ENCODE measurements at regions not wholly inside any gene's neighbourhood (a gene's known extent, or its start where the extent isn't known, plus 50 kb on each side); places are given as distances from the start of the nearest gene placed in this dataset.

GRCh38 chr5:173477345-173478040, 139.0 kb downstream of the BOD1 start:
- Histone ChIP-seq H3K27ac (peak overlapping the region in 1 of 4 donors; percentile 34), H3K27me3 (no peaks in the 10 kb centered on the region), H3K4me1 (peaks cover 0 to 5% (median 0%) of the 10 kb centered on the region in 4 donors), H3K4me3 (no peak overlapping the region), H3K36me3 (no peaks in the 10 kb centered on the region), H3K9me3 (no peaks in the 10 kb centered on the region)
- DNase-seq = no peak
- TF ChIP-seq POLR2A (IDR thresholded peaks at IDR 0.05) (no peak), CTCF (IDR thresholded peaks at IDR 0.05) (no peak)

- H3K27me3 ChIP-seq = no peaks in the 10 kb centered on the region
- H3K9me3 ChIP-seq = no peaks in the 10 kb centered on the region
- H3K4me3 ChIP-seq = no peak overlapping the region
- TF ChIP-seq POLR2A (IDR thresholded peaks at IDR 0.05) = no peak
- TF ChIP-seq CTCF (IDR thresholded peaks at IDR 0.05) = no peak
- H3K27ac ChIP-seq = peak overlapping the region in 1 of 4 donors; percentile 63
- H3K4me1 ChIP-seq = peaks cover 0 to 5% (median 0%) of the 10 kb centered on the region in 4 donors
- DNase-seq = no peak
- H3K36me3 ChIP-seq = no peaks in the 10 kb centered on the region
Observed at GRCh38 chr5:173475780-173476179, 140.7 kb downstream of the BOD1 start.

GRCh38 chr5:173474881-173475287, 141.6 kb downstream of the BOD1 start:
- DNase-seq = no peak
- H3K4me3 ChIP-seq = no peak overlapping the region
- H3K27me3 ChIP-seq = no peaks in the 10 kb centered on the region
- TF ChIP-seq POLR2A (IDR thresholded peaks at IDR 0.05) = no peak
- TF ChIP-seq CTCF (IDR thresholded peaks at IDR 0.05) = no peak
- H3K9me3 ChIP-seq = no peaks in the 10 kb centered on the region
- H3K36me3 ChIP-seq = no peaks in the 10 kb centered on the region
- H3K4me1 ChIP-seq = peaks cover 0 to 5% (median 0%) of the 10 kb centered on the region in 4 donors
- H3K27ac ChIP-seq = peak overlapping the region in 1 of 4 donors; percentile 63

GRCh38 chr5:173473288-173473687, 143.2 kb downstream of the BOD1 start:
- Histone ChIP-seq H3K27ac (peak overlapping the region in 3 of 4 donors; percentile 12 to 63 (median 25)), H3K9me3 (no peaks in the 10 kb centered on the region), H3K4me1 (peaks cover 0 to 5% (median 0%) of the 10 kb centered on the region in 4 donors), H3K4me3 (no peak overlapping the region), H3K36me3 (no peaks in the 10 kb centered on the region), H3K27me3 (no peaks in the 10 kb centered on the region)
- DNase-seq = no peak
- TF ChIP-seq POLR2A (IDR thresholded peaks at IDR 0.05) (no peak), CTCF (IDR thresholded peaks at IDR 0.05) (no peak)

GRCh38 chr5:173472784-173473278, 143.6 kb downstream of the BOD1 start:
- H3K27ac ChIP-seq = peak overlapping the region in 3 of 4 donors; percentile 12 to 63 (median 25)
- H3K4me3 ChIP-seq = no peak overlapping the region
- no peaks in the 10 kb centered on the region for H3K9me3 ChIP-seq
- no peaks in the 10 kb centered on the region for H3K27me3 ChIP-seq
- H3K36me3 ChIP-seq = no peaks in the 10 kb centered on the region
- TF ChIP-seq CTCF (IDR thresholded peaks at IDR 0.05) (no peak), POLR2A (IDR thresholded peaks at IDR 0.05) (no peak)
- DNase-seq = no peak
- peaks cover 0 to 5% (median 0%) of the 10 kb centered on the region in 4 donors for H3K4me1 ChIP-seq
